ENCODE measurements at regions not wholly inside any gene's neighbourhood (a gene's known extent, or its start where the extent isn't known, plus 50 kb on each side); places are given as distances from the start of the nearest gene placed in this dataset.
"Not testable (repeated sequence)": the region's sequence is repeated elsewhere in the genome, so short reads cannot be mapped to it uniquely, and the experiment has no call there.

DNA sequence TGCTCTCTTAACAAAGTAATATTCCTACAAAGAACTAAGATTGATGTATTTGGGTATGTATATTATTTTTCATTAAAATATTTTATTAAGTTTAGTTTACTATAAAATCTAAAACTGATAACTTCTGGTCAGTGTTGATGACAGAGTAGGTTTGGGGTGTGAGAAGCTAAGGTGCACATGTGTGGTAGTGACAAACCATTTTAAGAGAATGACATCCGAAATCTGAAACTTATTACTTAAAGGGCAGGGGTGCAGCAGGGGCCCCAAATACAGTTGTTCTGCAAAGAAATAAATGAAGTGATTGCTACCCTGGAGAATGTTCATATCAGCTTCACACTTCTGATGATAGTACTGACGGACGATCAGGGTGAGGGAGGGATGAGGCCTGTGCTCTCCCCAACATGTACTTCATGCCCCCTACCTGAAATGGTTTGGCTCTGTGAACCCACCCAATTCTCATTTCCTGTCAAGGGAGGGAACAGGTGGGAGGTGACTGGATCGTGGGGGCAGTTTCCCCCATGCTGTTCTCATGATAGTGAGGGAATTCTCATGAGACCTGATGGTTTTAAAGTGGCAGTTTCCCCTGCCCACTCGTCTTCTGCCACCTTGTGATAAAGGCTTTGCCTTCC, 125.3 kb upstream of the RFX3 start:
- DNase-seq = no peak
- H3K9me3 ChIP-seq = no peaks in the 10 kb centered on the region
- no peaks in the 10 kb centered on the region for H3K36me3 ChIP-seq
- no peaks in the 10 kb centered on the region for H3K4me1 ChIP-seq
- no peaks in the 10 kb centered on the region for H3K27me3 ChIP-seq
- no peak overlapping the region for H3K4me3 ChIP-seq (ENCODE audit: low read depth, low read length)
- no peak for TF ChIP-seq CTCF (IDR thresholded peaks at IDR 0.05; ENCODE audit: low read depth, low read length)

GRCh38 chr9:3648722-3649246, 123.0 kb upstream of the RFX3 start:
- no peak overlapping the region for H3K4me3 ChIP-seq (ENCODE audit: low read depth, low read length)
- no peaks in the 10 kb centered on the region for H3K4me1 ChIP-seq
- no peaks in the 10 kb centered on the region for H3K36me3 ChIP-seq
- no peak for TF ChIP-seq CTCF (IDR thresholded peaks at IDR 0.05; ENCODE audit: low read depth, low read length)
- no peaks in the 10 kb centered on the region for H3K27me3 ChIP-seq
- H3K9me3 ChIP-seq = no peaks in the 10 kb centered on the region
- DNase-seq = no peak

GRCh38 chr9:3648266-3648665, 122.5 kb upstream of the RFX3 start:
- no peak for TF ChIP-seq CTCF (IDR thresholded peaks at IDR 0.05; ENCODE audit: low read depth, low read length)
- Histone ChIP-seq H3K36me3 (no peaks in the 10 kb centered on the region), H3K27me3 (no peaks in the 10 kb centered on the region), H3K4me3 (ENCODE audit: low read depth, low read length) (no peak overlapping the region), H3K9me3 (no peaks in the 10 kb centered on the region), H3K4me1 (no peaks in the 10 kb centered on the region)
- no peak for DNase-seq

- Histone ChIP-seq H3K27me3 (no peaks in the 10 kb centered on the region), H3K36me3 (no peaks in the 10 kb centered on the region), H3K9me3 (no peaks in the 10 kb centered on the region), H3K4me3 (ENCODE audit: low read depth, low read length) (no peak overlapping the region), H3K4me1 (no peaks in the 10 kb centered on the region)
- peak; percentile 22; the same call in 1 of the 2 replicates for TF ChIP-seq CTCF (IDR thresholded peaks at IDR 0.05; ENCODE audit: low read depth, low read length)
- DNase-seq = no peak
These were observed 121.9 kb upstream of the RFX3 start for GRCh38 chr9:3647652-3648051.

GRCh38 chr9:3646226-3646625, 120.4 kb upstream of the RFX3 start:
- H3K9me3 ChIP-seq = no peaks in the 10 kb centered on the region
- DNase-seq = no peak
- H3K36me3 ChIP-seq = no peaks in the 10 kb centered on the region

GRCh38 chr9:3642075-3642474, 116.3 kb upstream of the RFX3 start:
- H3K4me3 ChIP-seq (ENCODE audit: low read depth, low read length); H3K36me3 ChIP-seq: not testable (repeated sequence)

More at GRCh38 chr9:3646226-3646625, 120.4 kb upstream of the RFX3 start:
- no peak overlapping the region for H3K4me3 ChIP-seq (ENCODE audit: low read depth, low read length)
- no peaks in the 10 kb centered on the region for H3K27me3 ChIP-seq
- H3K4me1 ChIP-seq = no peaks in the 10 kb centered on the region
- TF ChIP-seq CTCF (IDR thresholded peaks at IDR 0.05; ENCODE audit: low read depth, low read length) = no peak

More at GRCh38 chr9:3642075-3642474, 116.3 kb upstream of the RFX3 start:
- H3K4me1 ChIP-seq, H3K9me3 ChIP-seq, DNase-seq, H3K27me3 ChIP-seq: not testable (repeated sequence)
